Caco-2 (cell line): ENCODE measurements at regions not wholly inside any gene's neighbourhood (a gene's known extent, or its start where the extent isn't known, plus 50 kb on each side); places are given as distances from the start of the nearest gene placed in this dataset.

Experiments
- BruUV-seq: library from RNA; stranded (reverse); fragments of 400-500 nt; replicated peaks from 2 replicates; lab custom pipeline; 2021; lab: Mats Ljungman, UMichigan
- CTCF ChIA-PET: fragments of 300-600 bp; sonication (Branson Sonifier 250); formaldehyde crosslinking; loops from one replicate; lab custom pipeline; 2022; ENCODE audit warnings: antibody characterized with exemption; lab: Charles Lee
- POLR2A ChIA-PET: fragments of 300-600 bp; sonication (Branson Sonifier 250); formaldehyde crosslinking; loops from one replicate; lab custom pipeline; 2022; ENCODE audit warnings: antibody characterized with exemption; lab: Charles Lee
- DNase-seq, 2 experiments: peaks; one replicate each; pipeline versions ENCODE4 v3.0.0 to v3.0.0-alpha.2; 2020 to 2022
- H3K27me3 ChIP-seq: replicated peaks from 2 replicates; pipeline ENCODE4 v1.6.0; 2011; ENCODE audit warnings: low read length; ENCODE audit not compliant: control insufficient read depth, insufficient read depth
- H3K36me3 ChIP-seq: 2 replicates; pipeline ENCODE4 v1.5.1; 2011; ENCODE audit warnings: low read length; ENCODE audit not compliant: control insufficient read depth, insufficient read depth
- H3K4me1 ChIP-seq: fragments of 250-450 bp; sonication (Bioruptor Pico); 2 replicates; pipeline ENCODE4 v1.5.1; 2020; ENCODE audit warnings: mild to moderate bottlenecking
- H3K4me3 ChIP-seq: 2 replicates; pipeline ENCODE4 v1.5.1; 2011; ENCODE audit warnings: low read depth, mild to moderate bottlenecking, control low read depth, low read length
- H3K9me3 ChIP-seq: fragments of 250-450 bp; sonication (Bioruptor Pico); 2 replicates; pipeline ENCODE4 v1.5.1; 2020; ENCODE audit warnings: mild to moderate bottlenecking, moderate library complexity
- H3K27ac Mint-ChIP-seq: one replicate; pipeline ENCODE4 v1.8.0; 2022; ENCODE audit warnings: mixed read lengths; ENCODE audit not compliant: unreplicated experiment
- H3K27me3 Mint-ChIP-seq: one replicate; pipeline ENCODE4 v1.8.0; 2022; ENCODE audit warnings: mixed read lengths; ENCODE audit not compliant: insufficient read depth, unreplicated experiment
- H3K36me3 Mint-ChIP-seq: one replicate; pipeline ENCODE4 v1.8.0; 2022; ENCODE audit warnings: mild to moderate bottlenecking, mixed read lengths; ENCODE audit not compliant: insufficient read depth, unreplicated experiment
- H3K4me1 Mint-ChIP-seq: one replicate; pipeline ENCODE4 v1.8.0; 2022; ENCODE audit warnings: low read depth, mixed read lengths; ENCODE audit not compliant: unreplicated experiment
- H3K4me3 Mint-ChIP-seq: one replicate; pipeline ENCODE4 v1.8.0; 2022; ENCODE audit warnings: mild to moderate bottlenecking, moderate library complexity, mixed read lengths; ENCODE audit not compliant: unreplicated experiment
- H3K9me3 Mint-ChIP-seq: one replicate; pipeline ENCODE4 v1.8.0; 2022; ENCODE audit warnings: mixed read lengths; ENCODE audit not compliant: unreplicated experiment
- CTCF ChIP-seq, 2 experiments: fragments of 200-600 bp in 1 of 2; IDR thresholded peaks; 1 replicate in 1 of 2; 2 replicates in 1 of 2; pipeline versions ENCODE4 v1.5.1 to v1.8.0; 2011 to 2022; ENCODE audit warnings: antibody characterized with exemption in 1 of 2, control low read depth in 1 of 2, inconsistent platforms in 1 of 2, low read depth in 1 of 2, low read length in 1 of 2, mild to moderate bottlenecking in 1 of 2, moderate library complexity in 1 of 2; ENCODE audit not compliant: insufficient read depth in 1 of 2, severe bottlenecking in 1 of 2, unreplicated experiment in 1 of 2
- intact Hi-C: fragments of 100-400 bp; cut with micrococcal nuclease; formaldehyde crosslinking; loops from one replicate; pipeline ENCODE4 v1.10.0; 2022; ENCODE audit not compliant: unreplicated experiment

GRCh38 chr2:66041902-66042657 lies 392.8 kb upstream of the MEIS1 start:
- no peaks in the 10 kb centered on the region for H3K36me3 Mint-ChIP-seq
- no peak for DNase-seq
- ChIA-PET POLR2A (no interaction called here), CTCF (no interaction called here)
- Histone ChIP-seq H3K4me1 (no peaks in the 10 kb centered on the region), H3K4me3 (no peak overlapping the region), H3K36me3 (no peaks in the 10 kb centered on the region), H3K27me3 (no peaks in the 10 kb centered on the region), H3K9me3 (no peaks in the 10 kb centered on the region)
- BruUV-seq, result no TSS peak
- TF ChIP-seq CTCF (IDR thresholded peaks at IDR 0.05; ENCODE audit: insufficient read depth in 1 of 2, low read depth in 1 of 2, low read length in 1 of 2, severe bottlenecking in 1 of 2, unreplicated experiment in 1 of 2), result no peak
- intact Hi-C loops, result loop anchor here (10.0 kb wide), 1 partner anchor 383 kb away; no protein-coding TSS in a partner anchor
- no peak overlapping the region for H3K4me3 Mint-ChIP-seq
- no peaks in the 10 kb centered on the region for H3K4me1 Mint-ChIP-seq
- H3K27me3 Mint-ChIP-seq, result peaks cover 3% of the 10 kb centered on the region
- no peak overlapping the region for H3K27ac Mint-ChIP-seq
- H3K9me3 Mint-ChIP-seq, result no peaks in the 10 kb centered on the region

GRCh38 chr2:66036948-66037347 lies 398.0 kb upstream of the MEIS1 start:
- no peaks in the 10 kb centered on the region for H3K9me3 Mint-ChIP-seq
- no peak overlapping the region for H3K27ac Mint-ChIP-seq
- Histone ChIP-seq H3K27me3 (no peaks in the 10 kb centered on the region), H3K9me3 (no peaks in the 10 kb centered on the region), H3K36me3 (no peaks in the 10 kb centered on the region), H3K4me3 (no peak overlapping the region), H3K4me1 (no peaks in the 10 kb centered on the region)
- DNase-seq, result no peak
- POLR2A ChIA-PET, result no interaction called here
- H3K4me3 Mint-ChIP-seq, result no peak overlapping the region
- no peaks in the 10 kb centered on the region for H3K27me3 Mint-ChIP-seq
- BruUV-seq, result no TSS peak
- intact Hi-C loops, result no loop called here
- TF ChIP-seq CTCF (IDR thresholded peaks at IDR 0.05; ENCODE audit: insufficient read depth in 1 of 2, low read depth in 1 of 2, low read length in 1 of 2, severe bottlenecking in 1 of 2, unreplicated experiment in 1 of 2), result no peak
- no peaks in the 10 kb centered on the region for H3K4me1 Mint-ChIP-seq
- CTCF ChIA-PET, result no interaction called here
- no peaks in the 10 kb centered on the region for H3K36me3 Mint-ChIP-seq

- no peaks in the 10 kb centered on the region for H3K4me1 ChIP-seq
- peaks cover 3% of the 10 kb centered on the region for H3K27me3 Mint-ChIP-seq
- ChIA-PET CTCF (no interaction called here), POLR2A (no interaction called here)
- TF ChIP-seq CTCF (IDR thresholded peaks at IDR 0.05; ENCODE audit: insufficient read depth in 1 of 2, low read depth in 1 of 2, low read length in 1 of 2, severe bottlenecking in 1 of 2, unreplicated experiment in 1 of 2), result no peak
- H3K4me3 Mint-ChIP-seq, result no peak overlapping the region
- no TSS peak for BruUV-seq
- no peaks in the 10 kb centered on the region for H3K36me3 Mint-ChIP-seq
- H3K4me3 ChIP-seq, result no peak overlapping the region
- H3K9me3 ChIP-seq, result no peaks in the 10 kb centered on the region
- no peak for DNase-seq
- intact Hi-C loops, result no loop called here
- no peaks in the 10 kb centered on the region for H3K36me3 ChIP-seq
- no peaks in the 10 kb centered on the region for H3K27me3 ChIP-seq
- H3K27ac Mint-ChIP-seq, result no peak overlapping the region
- no peaks in the 10 kb centered on the region for H3K9me3 Mint-ChIP-seq
- no peaks in the 10 kb centered on the region for H3K4me1 Mint-ChIP-seq
These were observed 400.5 kb upstream of the MEIS1 start for GRCh38 chr2:66034467-66034866.
